ENCODE measurements at regions not wholly inside any gene's neighbourhood (a gene's known extent, or its start where the extent isn't known, plus 50 kb on each side); places are given as distances from the start of the nearest gene placed in this dataset.

GRCh38 chr17:33966410-33967059, 288.6 kb upstream of the CCL2 start:
- peaks cover 0 to 4% of the 10 kb centered on the region in 2 experiments for H3K4me1 ChIP-seq (ENCODE audit: control insufficient read depth in 1 of 2, insufficient read depth in 1 of 2, low read depth in 1 of 2, low read length in 1 of 2)
- H3K4me3 ChIP-seq (ENCODE audit: low read depth in 1 of 2, low read length in 1 of 2) = no peak overlapping the region
- H3K27me3 ChIP-seq = peaks cover 53% of the 10 kb centered on the region
- TF ChIP-seq CTCF (IDR thresholded peaks at IDR 0.05) = no peak
- H3K27ac ChIP-seq = no peak overlapping the region
- no peaks in the 10 kb centered on the region for H3K36me3 ChIP-seq
- no peaks in the 10 kb centered on the region for H3K9me3 ChIP-seq

- Histone ChIP-seq H3K9me3 (no peaks in the 10 kb centered on the region), H3K36me3 (no peaks in the 10 kb centered on the region), H3K27ac (no peak overlapping the region), H3K4me1 (ENCODE audit: control insufficient read depth in 1 of 2, insufficient read depth in 1 of 2, low read depth in 1 of 2, low read length in 1 of 2) (peaks cover 0 to 4% of the 10 kb centered on the region in 2 experiments), H3K27me3 (peaks cover 53% of the 10 kb centered on the region), H3K4me3 (ENCODE audit: low read depth in 1 of 2, low read length in 1 of 2) (no peak overlapping the region)
- no peak for TF ChIP-seq CTCF (IDR thresholded peaks at IDR 0.05)
Measured at GRCh38 chr17:33967608-33968349, 287.3 kb upstream of the CCL2 start.

- H3K36me3 ChIP-seq = no peaks in the 10 kb centered on the region
- peaks cover 53% of the 10 kb centered on the region for H3K27me3 ChIP-seq
- H3K4me1 ChIP-seq (ENCODE audit: control insufficient read depth in 1 of 2, insufficient read depth in 1 of 2, low read depth in 1 of 2, low read length in 1 of 2) = peaks cover 0 to 4% of the 10 kb centered on the region in 2 experiments
- H3K9me3 ChIP-seq = no peaks in the 10 kb centered on the region
- H3K4me3 ChIP-seq (ENCODE audit: low read depth in 1 of 2, low read length in 1 of 2) = no peak overlapping the region
- TF ChIP-seq CTCF (IDR thresholded peaks at IDR 0.05) = no peak
- no peak overlapping the region for H3K27ac ChIP-seq
Measured at GRCh38 chr17:33968350-33969044, 286.6 kb upstream of the CCL2 start.

GRCh38 chr17:33970279-33970678, 284.8 kb upstream of the CCL2 start:
- H3K4me1 ChIP-seq (ENCODE audit: control insufficient read depth in 1 of 2, insufficient read depth in 1 of 2, low read depth in 1 of 2, low read length in 1 of 2) = no peaks in the 10 kb centered on the region
- H3K27me3 ChIP-seq = peaks cover 53% of the 10 kb centered on the region
- H3K36me3 ChIP-seq = no peaks in the 10 kb centered on the region
- H3K9me3 ChIP-seq = no peaks in the 10 kb centered on the region
- no peak for TF ChIP-seq CTCF (IDR thresholded peaks at IDR 0.05)
- no peak overlapping the region for H3K4me3 ChIP-seq (ENCODE audit: low read depth in 1 of 2, low read length in 1 of 2)
- H3K27ac ChIP-seq = no peak overlapping the region

GRCh38 chr17:33972763-33973162, 282.3 kb upstream of the CCL2 start:
- Histone ChIP-seq H3K27ac (no peak overlapping the region), H3K4me1 (ENCODE audit: control insufficient read depth in 1 of 2, insufficient read depth in 1 of 2, low read depth in 1 of 2, low read length in 1 of 2) (no peaks in the 10 kb centered on the region), H3K36me3 (no peaks in the 10 kb centered on the region), H3K27me3 (peaks cover 31% of the 10 kb centered on the region), H3K9me3 (no peaks in the 10 kb centered on the region), H3K4me3 (ENCODE audit: low read depth in 1 of 2, low read length in 1 of 2) (no peak overlapping the region)
- no peak for TF ChIP-seq CTCF (IDR thresholded peaks at IDR 0.05)

All from neutrophil (primary cell).